Adrenal gland (tissue), 5 donors: ENCODE measurements at regions not wholly inside any gene's neighbourhood (a gene's known extent, or its start where the extent isn't known, plus 50 kb on each side); places are given as distances from the start of the nearest gene placed in this dataset.

Experiments
- CTCF ChIP-seq, 6 experiments: fragments of 450-650 bp in 4 of 6; fragments of 200-600 bp in 2 of 6; sonication (generic) in 1 of 6; IDR thresholded peaks; 1 replicate in 5 of 6; 2 replicates in 1 of 6; pipeline versions ENCODE4 v1.5.1 to v1.8.0; 2016 to 2021; ENCODE audit warnings: antibody characterized with exemption in 6 of 6, mild to moderate bottlenecking in 2 of 6, moderate library complexity in 1 of 6
- POLR2A ChIP-seq, 2 donors: fragments of 450-650 bp; IDR thresholded peaks; one replicate each; pipeline ENCODE4 v1.6.1; 2017; ENCODE audit warnings: antibody characterized with exemption in 2 of 2, mild to moderate bottlenecking in 2 of 2, moderate library complexity in 1 of 2
- donor health status: DM: no; HTN: no; CAD: no.

GRCh38 chr14:98154254-98154653 is 1117.7 kb downstream of the BCL11B start:
- no peak for TF ChIP-seq POLR2A (IDR thresholded peaks at IDR 0.05)
- TF ChIP-seq CTCF (IDR thresholded peaks at IDR 0.05) = no peak
